B cell (primary cell): ENCODE measurements at regions not wholly inside any gene's neighbourhood (a gene's known extent, or its start where the extent isn't known, plus 50 kb on each side); places are given as distances from the start of the nearest gene placed in this dataset.

Experiments
- ATAC-seq: fragments of 200-7000 bp; cut with Tn5 transposase; one replicate; pipeline ENCODE4 v1.10.0; 2021; ENCODE audit warnings: low read depth, mild to moderate bottlenecking, moderate number of reproducible peaks, moderate library complexity
- CTCF ChIA-PET: fragments of 350-600 bp; sonication (Branson Sonifier 250); formaldehyde crosslinking; loops from one replicate; lab custom pipeline; 2021; ENCODE audit warnings: antibody characterized with exemption, inconsistent platforms; lab: Charles Lee
- POLR2A ChIA-PET: fragments of 350-600 bp; sonication (Branson Sonifier 250); formaldehyde crosslinking; loops from one replicate; lab custom pipeline; 2021; ENCODE audit warnings: antibody characterized with exemption; lab: Charles Lee
- DNase-seq: peaks from one replicate; pipeline ENCODE4 v3.0.0; 2013
- H2AFZ ChIP-seq: 2 replicates; pipeline ENCODE4 v1.6.1; 2012; ENCODE audit warnings: mild to moderate bottlenecking, low read depth, low read length; ENCODE audit not compliant: insufficient read depth, poor library complexity, severe bottlenecking
- H3K27ac ChIP-seq, 2 donors: 1 replicate in 1 of 2; 2 replicates in 1 of 2; pipeline ENCODE4 v1.5.1; 2012 to 2013; ENCODE audit warnings: low read length in 2 of 2, mild to moderate bottlenecking in 2 of 2, moderate library complexity in 1 of 2
- H3K27me3 ChIP-seq, 4 experiments: fragments of 200-600 bp in 1 of 4; sonication (generic) in 1 of 4; replicated peaks in 1 of 4; 1 replicate in 2 of 4; 2 replicates in 2 of 4; pipeline versions ENCODE4 v1.6.1 to v1.7.0; 2013 to 2016; ENCODE audit warnings: low read length in 3 of 4, mild to moderate bottlenecking in 2 of 4, mixed read lengths in 1 of 4, moderate library complexity in 1 of 4; ENCODE audit not compliant: insufficient read depth in 4 of 4, control insufficient read depth in 3 of 4; ENCODE audit errors: control extremely low read depth in 1 of 4
- H3K36me3 ChIP-seq, 2 experiments: replicated peaks in 1 of 2; 1 replicate in 1 of 2; 2 replicates in 1 of 2; pipeline versions ENCODE4 v1.6.1 to v1.7.1; 2013; ENCODE audit warnings: low read length in 1 of 2; ENCODE audit not compliant: insufficient read depth in 2 of 2, control insufficient read depth in 1 of 2; ENCODE audit errors: control extremely low read depth in 1 of 2, extremely low read depth in 1 of 2
- H3K4me1 ChIP-seq, 2 donors: fragments of 200-600 bp in 1 of 2; sonication (generic) in 1 of 2; 1 replicate in 1 of 2; 2 replicates in 1 of 2; pipeline versions ENCODE4 v1.5.1 to v1.6.1; 2013 to 2017; ENCODE audit warnings: low read length in 2 of 2; ENCODE audit not compliant: control insufficient read depth in 2 of 2, insufficient read depth in 2 of 2
- H3K4me2 ChIP-seq: replicated peaks from 2 replicates; pipeline ENCODE3; 2012; ENCODE audit warnings: mild to moderate bottlenecking, low read depth, low read length; ENCODE audit not compliant: poor library complexity, severe bottlenecking
- H3K4me3 ChIP-seq, 5 experiments: fragments of 200-600 bp in 1 of 5; sonication (generic) in 1 of 5; 1 replicate in 3 of 5; 2 replicates in 2 of 5; pipeline versions ENCODE4 v1.5.1 to v1.7.0; 2011 to 2016; ENCODE audit warnings: low read length in 4 of 5, mild to moderate bottlenecking in 4 of 5, low read depth in 2 of 5, control low read depth in 1 of 5, moderate library complexity in 1 of 5; ENCODE audit not compliant: insufficient read depth in 1 of 5; ENCODE audit errors: control extremely low read depth in 1 of 5, extremely low read depth in 1 of 5
- H3K79me2 ChIP-seq: fragments of 200-600 bp; sonication (generic); one replicate; pipeline ENCODE4 v1.6.0; 2016; ENCODE audit warnings: low read length; ENCODE audit not compliant: control insufficient read depth, insufficient read depth
- H3K9ac ChIP-seq: fragments of 200-600 bp; sonication (generic); 2 replicates; pipeline ENCODE4 v1.6.1; 2017; ENCODE audit warnings: mild to moderate bottlenecking, low read length, moderate library complexity
- H3K9me3 ChIP-seq, 3 donors: one replicate each; pipeline versions ENCODE4 v1.6.1 to v1.7.1; 2013; ENCODE audit warnings: low read length in 2 of 3; ENCODE audit not compliant: control insufficient read depth in 2 of 3, insufficient read depth in 1 of 3; ENCODE audit errors: control extremely low read depth in 1 of 3
- H4K20me1 ChIP-seq: 2 replicates; pipeline ENCODE4 v1.6.0; 2012; ENCODE audit warnings: mild to moderate bottlenecking, low read length; ENCODE audit not compliant: insufficient read depth, control insufficient read depth, poor library complexity, severe bottlenecking
- H3K27ac Mint-ChIP-seq: one replicate; pipeline ENCODE4 v1.8.0; 2021; ENCODE audit warnings: mixed read lengths
- H3K27me3 Mint-ChIP-seq: one replicate; pipeline ENCODE4 v1.8.0; 2021; ENCODE audit warnings: mixed read lengths
- H3K4me1 Mint-ChIP-seq: one replicate; pipeline ENCODE4 v1.8.0; 2021; ENCODE audit warnings: mixed read lengths
- H3K4me3 Mint-ChIP-seq: one replicate; pipeline ENCODE4 v1.8.0; 2021; ENCODE audit warnings: mixed read lengths
- H3K9me3 Mint-ChIP-seq: one replicate; pipeline ENCODE4 v1.8.0; 2022; ENCODE audit warnings: mixed read lengths; ENCODE audit not compliant: insufficient read depth
- EZH2 ChIP-seq: IDR thresholded peaks from 2 replicates; pipeline ENCODE4 v1.6.1; 2012; ENCODE audit warnings: borderline replicate concordance, low read depth, mild to moderate bottlenecking, moderate library complexity, low read length; ENCODE audit not compliant: insufficient read depth, poor library complexity, severe bottlenecking
- WGBS: methylation state at CpG from one replicate; pipeline ENCODE4 v1.1.5; 2013; ENCODE audit warnings: missing lambda C conversion rate; ENCODE audit not compliant: insufficient coverage; 5-methylcytosine and 5-hydroxymethylcytosine counted together
- intact Hi-C: fragments of 100-400 bp; cut with micrococcal nuclease; formaldehyde crosslinking; loops from one replicate; pipeline ENCODE4 v1.10.0; 2022
- TF ChIP-seq, protein P1 (sequence below): fragments of 200-600 bp; IDR thresholded peaks from one replicate; pipeline ENCODE4 v1.8.0; 2022; ENCODE audit warnings: antibody characterized with exemption, mild to moderate bottlenecking

DNA sequence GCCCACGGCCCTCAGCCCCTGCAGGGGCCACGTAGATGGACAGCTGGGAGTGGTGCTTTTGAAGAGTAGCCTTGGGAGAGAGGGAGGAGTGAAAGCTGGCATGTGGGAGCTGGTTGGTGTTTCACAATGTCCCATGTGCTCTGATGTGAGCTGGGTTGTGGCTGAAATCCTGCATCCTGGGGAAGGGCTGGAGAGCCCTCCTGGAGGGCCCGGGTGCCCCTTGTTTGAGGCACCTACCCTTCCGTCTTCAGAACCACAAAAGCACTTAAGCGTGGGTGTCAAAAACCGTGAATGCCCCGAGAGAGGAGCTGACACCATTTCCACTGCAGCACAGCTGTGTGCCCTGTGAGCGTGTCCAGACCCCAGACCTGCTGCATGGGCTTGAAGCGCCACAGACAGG, 199.1 kb upstream of the ZNF618 start:
- Histone ChIP-seq H3K36me3 (no peaks in the 10 kb centered on the region), H3K9me3 (no peaks in the 10 kb centered on the region), H3K79me2 (no peaks in the 10 kb centered on the region), H3K27ac (no peak overlapping the region), H3K27me3 (peaks cover 0 to 40% (median 10%) of the 10 kb centered on the region in 4 experiments), H3K4me2 (no peak overlapping the region), H3K4me1 (peaks cover 0 to 5% of the 10 kb centered on the region in 2 donors), H4K20me1 (no peaks in the 10 kb centered on the region), H3K4me3 (no peak overlapping the region), H2AFZ (no peak overlapping the region), H3K9ac (no peak overlapping the region)
- peaks cover 12% of the 10 kb centered on the region for H3K4me1 Mint-ChIP-seq
- H3K27me3 Mint-ChIP-seq = peaks cover 61% of the 10 kb centered on the region
- POLR2A ChIA-PET = no interaction called here
- no peak overlapping the region for H3K27ac Mint-ChIP-seq
- no peak for DNase-seq
- H3K9me3 Mint-ChIP-seq = no peaks in the 10 kb centered on the region
- intact Hi-C loops = no loop called here
- CTCF ChIA-PET = no interaction called here
- H3K4me3 Mint-ChIP-seq = no peak overlapping the region
- ATAC-seq = no peak
- TF ChIP-seq, protein P1, sequence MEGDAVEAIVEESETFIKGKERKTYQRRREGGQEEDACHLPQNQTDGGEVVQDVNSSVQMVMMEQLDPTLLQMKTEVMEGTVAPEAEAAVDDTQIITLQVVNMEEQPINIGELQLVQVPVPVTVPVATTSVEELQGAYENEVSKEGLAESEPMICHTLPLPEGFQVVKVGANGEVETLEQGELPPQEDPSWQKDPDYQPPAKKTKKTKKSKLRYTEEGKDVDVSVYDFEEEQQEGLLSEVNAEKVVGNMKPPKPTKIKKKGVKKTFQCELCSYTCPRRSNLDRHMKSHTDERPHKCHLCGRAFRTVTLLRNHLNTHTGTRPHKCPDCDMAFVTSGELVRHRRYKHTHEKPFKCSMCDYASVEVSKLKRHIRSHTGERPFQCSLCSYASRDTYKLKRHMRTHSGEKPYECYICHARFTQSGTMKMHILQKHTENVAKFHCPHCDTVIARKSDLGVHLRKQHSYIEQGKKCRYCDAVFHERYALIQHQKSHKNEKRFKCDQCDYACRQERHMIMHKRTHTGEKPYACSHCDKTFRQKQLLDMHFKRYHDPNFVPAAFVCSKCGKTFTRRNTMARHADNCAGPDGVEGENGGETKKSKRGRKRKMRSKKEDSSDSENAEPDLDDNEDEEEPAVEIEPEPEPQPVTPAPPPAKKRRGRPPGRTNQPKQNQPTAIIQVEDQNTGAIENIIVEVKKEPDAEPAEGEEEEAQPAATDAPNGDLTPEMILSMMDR = no peak
- no peak for TF ChIP-seq EZH2
- WGBS = 15% methylated on average over 9 of the region's 9 CpGs

DNA sequence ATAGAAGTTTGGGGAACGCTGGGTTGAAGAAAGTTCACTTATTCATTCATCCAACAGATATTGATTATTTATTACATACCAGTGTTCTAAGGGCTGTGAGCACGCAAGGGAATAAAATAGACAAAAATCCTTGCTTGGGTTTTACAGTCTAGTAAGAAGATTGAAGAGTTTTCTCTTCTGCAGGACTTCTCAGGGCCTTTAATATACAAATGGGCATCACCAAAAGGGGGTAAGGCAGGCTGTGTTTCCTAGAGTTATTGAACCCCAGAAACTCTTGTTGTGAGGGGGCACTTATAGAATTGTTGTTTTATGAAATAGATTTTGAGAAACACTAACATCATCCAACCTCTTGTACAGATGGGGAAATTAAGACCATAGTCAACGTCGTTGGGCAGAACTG, 198.5 kb upstream of the ZNF618 start:
- no peak for DNase-seq
- Histone ChIP-seq H4K20me1 (no peaks in the 10 kb centered on the region), H3K4me3 (no peak overlapping the region), H3K79me2 (no peaks in the 10 kb centered on the region), H3K27ac (no peak overlapping the region), H3K4me1 (peaks cover 0 to 5% of the 10 kb centered on the region in 2 donors), H3K9ac (no peak overlapping the region), H2AFZ (no peak overlapping the region), H3K4me2 (no peak overlapping the region), H3K27me3 (peaks cover 0 to 40% (median 10%) of the 10 kb centered on the region in 4 experiments), H3K36me3 (no peaks in the 10 kb centered on the region), H3K9me3 (no peaks in the 10 kb centered on the region)
- H3K27ac Mint-ChIP-seq = no peak overlapping the region
- no peak for ATAC-seq
- 94% methylated on average over 2 of the region's 4 CpGs for WGBS
- ChIA-PET POLR2A (no interaction called here), CTCF (no interaction called here)
- peaks cover 66% of the 10 kb centered on the region for H3K27me3 Mint-ChIP-seq
- TF ChIP-seq, protein P1 = no peak
- no peak for TF ChIP-seq EZH2
- H3K4me3 Mint-ChIP-seq = no peak overlapping the region
- H3K9me3 Mint-ChIP-seq = no peaks in the 10 kb centered on the region
- peaks cover 12% of the 10 kb centered on the region for H3K4me1 Mint-ChIP-seq
- intact Hi-C loops = no loop called here
